ENCODE measurements at regions not wholly inside any gene's neighbourhood (a gene's known extent, or its start where the extent isn't known, plus 50 kb on each side); places are given as distances from the start of the nearest gene placed in this dataset.

- TF ChIP-seq, protein P1, sequence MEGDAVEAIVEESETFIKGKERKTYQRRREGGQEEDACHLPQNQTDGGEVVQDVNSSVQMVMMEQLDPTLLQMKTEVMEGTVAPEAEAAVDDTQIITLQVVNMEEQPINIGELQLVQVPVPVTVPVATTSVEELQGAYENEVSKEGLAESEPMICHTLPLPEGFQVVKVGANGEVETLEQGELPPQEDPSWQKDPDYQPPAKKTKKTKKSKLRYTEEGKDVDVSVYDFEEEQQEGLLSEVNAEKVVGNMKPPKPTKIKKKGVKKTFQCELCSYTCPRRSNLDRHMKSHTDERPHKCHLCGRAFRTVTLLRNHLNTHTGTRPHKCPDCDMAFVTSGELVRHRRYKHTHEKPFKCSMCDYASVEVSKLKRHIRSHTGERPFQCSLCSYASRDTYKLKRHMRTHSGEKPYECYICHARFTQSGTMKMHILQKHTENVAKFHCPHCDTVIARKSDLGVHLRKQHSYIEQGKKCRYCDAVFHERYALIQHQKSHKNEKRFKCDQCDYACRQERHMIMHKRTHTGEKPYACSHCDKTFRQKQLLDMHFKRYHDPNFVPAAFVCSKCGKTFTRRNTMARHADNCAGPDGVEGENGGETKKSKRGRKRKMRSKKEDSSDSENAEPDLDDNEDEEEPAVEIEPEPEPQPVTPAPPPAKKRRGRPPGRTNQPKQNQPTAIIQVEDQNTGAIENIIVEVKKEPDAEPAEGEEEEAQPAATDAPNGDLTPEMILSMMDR (IDR thresholded peaks at IDR 0.05): no peak
- no peak for TF ChIP-seq EZH2 (IDR thresholded peaks at IDR 0.05; ENCODE audit: borderline replicate concordance, insufficient read depth, low read depth, low read length, poor library complexity, severe bottlenecking)
Observed at GRCh38 chr2:153079315-153079714, 360.9 kb downstream of the ARL6IP6 start.
